Liver (tissue), 8 donors: ENCODE measurements at regions not wholly inside any gene's neighbourhood (a gene's known extent, or its start where the extent isn't known, plus 50 kb on each side); places are given as distances from the start of the nearest gene placed in this dataset.

ENCODE experiments used
- DNase-seq: peaks from one replicate; pipeline ENCODE4 v3.0.0-alpha.2; 2017; ENCODE audit warnings: low spot score
- H3K27ac ChIP-seq, 2 donors: one replicate each; pipeline ENCODE4 v1.7.0; 2013; ENCODE audit warnings: inconsistent platforms in 2 of 2, low read length in 2 of 2, control low read depth in 1 of 2, low read depth in 1 of 2, mild to moderate bottlenecking in 1 of 2
- H3K27me3 ChIP-seq, 4 donors: one replicate each; pipeline versions ENCODE4 v1.6.1 to v1.7.0; 2013; ENCODE audit warnings: low read length in 3 of 4, inconsistent platforms in 1 of 4, mild to moderate bottlenecking in 1 of 4, moderate library complexity in 1 of 4; ENCODE audit not compliant: control insufficient read depth in 4 of 4, insufficient read depth in 4 of 4
- H3K36me3 ChIP-seq, 4 donors: one replicate each; pipeline versions ENCODE4 v1.6.1 to v1.7.0; 2013; ENCODE audit warnings: low read length in 3 of 4, mild to moderate bottlenecking in 3 of 4, low read depth in 1 of 4, moderate library complexity in 1 of 4; ENCODE audit not compliant: control insufficient read depth in 4 of 4, insufficient read depth in 3 of 4
- H3K4me1 ChIP-seq, 4 donors: one replicate each; pipeline versions ENCODE4 v1.6.1 to v1.7.0; 2013; ENCODE audit warnings: low read length in 3 of 4, mild to moderate bottlenecking in 3 of 4, moderate library complexity in 1 of 4; ENCODE audit not compliant: control insufficient read depth in 4 of 4, insufficient read depth in 4 of 4
- H3K4me3 ChIP-seq, 3 donors: one replicate each; pipeline versions ENCODE4 v1.6.1 to v1.7.0; 2013; ENCODE audit warnings: low read length in 3 of 3, control low read depth in 1 of 3, low read depth in 1 of 3, mild to moderate bottlenecking in 1 of 3
- H3K9ac ChIP-seq, 2 donors: one replicate each; pipeline ENCODE4 v1.7.0; 2013; ENCODE audit warnings: low read length in 2 of 2, mild to moderate bottlenecking in 2 of 2, moderate library complexity in 2 of 2, control low read depth in 1 of 2, low read depth in 1 of 2
- H3K9me3 ChIP-seq, 4 donors: one replicate each; pipeline versions ENCODE4 v1.6.1 to v1.7.0; 2013; ENCODE audit warnings: low read length in 3 of 4; ENCODE audit not compliant: control insufficient read depth in 4 of 4
- ATF3 ChIP-seq: IDR thresholded peaks from 2 replicates; pipeline ENCODE4 v1.6.1; 2016; ENCODE audit warnings: antibody characterized with exemption
- CTCF ChIP-seq: fragments of 150-350 bp; IDR thresholded peaks from 2 replicates; pipeline ENCODE4 v1.5.1; 2017; ENCODE audit warnings: improper control_type of control experiment, low read depth, low read length; ENCODE audit not compliant: missing input control
- EGR1 ChIP-seq, 2 donors: IDR thresholded peaks; 2 replicates each; pipeline ENCODE4 v1.6.1; 2016 to 2018; ENCODE audit warnings: antibody characterized with exemption in 2 of 2, low read depth in 2 of 2
- FOXA1 ChIP-seq: IDR thresholded peaks from 2 replicates; pipeline ENCODE4 v1.6.1; 2016; ENCODE audit warnings: antibody characterized with exemption
- FOXA2 ChIP-seq: IDR thresholded peaks from 2 replicates; pipeline ENCODE4 v1.6.1; 2016; ENCODE audit warnings: antibody characterized with exemption
- GABPA ChIP-seq, 2 donors: IDR thresholded peaks in 1 of 2; conservative IDR thresholded peaks in 1 of 2; 2 replicates each; pipeline ENCODE4 v1.6.1; 2016; ENCODE audit warnings: antibody characterized with exemption in 2 of 2, mild to moderate bottlenecking in 1 of 2, moderate library complexity in 1 of 2
- HNF4A ChIP-seq, 2 donors: conservative IDR thresholded peaks; 2 replicates each; pipeline ENCODE4 v1.6.1; 2016; ENCODE audit warnings: antibody characterized with exemption in 2 of 2, mild to moderate bottlenecking in 2 of 2
- HNF4G ChIP-seq: IDR thresholded peaks from 2 replicates; pipeline ENCODE4 v1.6.1; 2016; ENCODE audit warnings: antibody characterized with exemption
- JUND ChIP-seq, 2 donors: IDR thresholded peaks; 2 replicates each; pipeline ENCODE4 v1.6.1; 2016; ENCODE audit warnings: antibody characterized with exemption in 2 of 2
- MAX ChIP-seq: IDR thresholded peaks from 2 replicates; pipeline ENCODE4 v1.6.1; 2016; ENCODE audit warnings: antibody characterized with exemption
- NR2F2 ChIP-seq: IDR thresholded peaks from 2 replicates; pipeline ENCODE4 v1.6.1; 2016; ENCODE audit warnings: antibody characterized with exemption
- RAD21 ChIP-seq, 2 donors: IDR thresholded peaks; 2 replicates each; pipeline ENCODE4 v1.6.1; 2016; ENCODE audit warnings: antibody characterized with exemption in 2 of 2, mild to moderate bottlenecking in 2 of 2
- REST ChIP-seq: IDR thresholded peaks from 2 replicates; pipeline ENCODE4 v1.6.1; 2016; ENCODE audit warnings: antibody characterized with exemption, mild to moderate bottlenecking
- RXRA ChIP-seq, 2 donors: IDR thresholded peaks; 2 replicates each; pipeline ENCODE4 v1.6.1; 2017 to 2018; ENCODE audit warnings: antibody characterized with exemption in 2 of 2, mild to moderate bottlenecking in 1 of 2
- SP1 ChIP-seq: IDR thresholded peaks from 2 replicates; pipeline ENCODE4 v1.6.1; 2018; ENCODE audit warnings: antibody characterized with exemption, mild to moderate bottlenecking
- TAF1 ChIP-seq: conservative IDR thresholded peaks from 2 replicates; pipeline ENCODE4 v1.6.1; 2016; ENCODE audit warnings: antibody characterized with exemption, mild to moderate bottlenecking
- YY1 ChIP-seq: IDR thresholded peaks from 2 replicates; pipeline ENCODE4 v1.6.1; 2016; ENCODE audit warnings: antibody characterized with exemption, mild to moderate bottlenecking
- ZBTB33 ChIP-seq: IDR thresholded peaks from 2 replicates; pipeline ENCODE4 v1.6.1; 2016; ENCODE audit warnings: antibody characterized with exemption
- WGBS: extraction: QIAGEN DNeasy Blood & Tissue Kit; methylation state at CpG from one replicate; pipeline ENCODE4 v1.1.7; 2013; 5-methylcytosine and 5-hydroxymethylcytosine counted together
- donor health status: healthy.
- donor health status: healthy.
- donor health status: healthy.
- donor health status: healthy.
- donor health status: healthy.

- TF ChIP-seq MAX (no peak), FOXA2 (no peak), RAD21 (IDR thresholded peaks at IDR 0.05) (no peak), NR2F2 (no peak), HNF4G (no peak), EGR1 (IDR thresholded peaks at IDR 0.05; ENCODE audit: low read depth in 2 of 2) (no peak), SP1 (no peak), ZBTB33 (no peak), REST (no peak), GABPA (IDR thresholded peaks at IDR 0.05 in 1 of 2, conservative IDR thresholded peaks at IDR 0.05 in 1 of 2) (no peak), FOXA1 (no peak)
- H3K9me3 ChIP-seq: no peaks in the 10 kb centered on the region
- no peaks in the 10 kb centered on the region for H3K36me3 ChIP-seq
- H3K4me3 ChIP-seq: no peak overlapping the region
- 42% methylated on average over 7 of the region's 7 CpGs for WGBS
- no peak overlapping the region for H3K9ac ChIP-seq
- no peaks in the 10 kb centered on the region for H3K4me1 ChIP-seq
- no peak for DNase-seq
- no peaks in the 10 kb centered on the region for H3K27me3 ChIP-seq
- H3K27ac ChIP-seq: no peak overlapping the region
Observed at GRCh38 chr21:17053321-17053720, 459.5 kb upstream of the CXADR start.

GRCh38 chr21:17059936-17060335 lies 452.9 kb upstream of the CXADR start:
- H3K4me1 ChIP-seq: no peaks in the 10 kb centered on the region
- no peaks in the 10 kb centered on the region for H3K27me3 ChIP-seq
- H3K9me3 ChIP-seq: no peaks in the 10 kb centered on the region
- H3K36me3 ChIP-seq: no peaks in the 10 kb centered on the region
- TF ChIP-seq GABPA (IDR thresholded peaks at IDR 0.05 in 1 of 2, conservative IDR thresholded peaks at IDR 0.05 in 1 of 2): no peak
- no peak for TF ChIP-seq ATF3
- no peak for TF ChIP-seq CTCF
- no peak for TF ChIP-seq FOXA2
- TF ChIP-seq JUND (IDR thresholded peaks at IDR 0.05): no peak
- TF ChIP-seq RXRA (IDR thresholded peaks at IDR 0.05): no peak
- TF ChIP-seq TAF1: no peak
- no peak for TF ChIP-seq REST
- no peak for TF ChIP-seq HNF4A (conservative IDR thresholded peaks at IDR 0.05)
- TF ChIP-seq NR2F2: no peak
- no peak for TF ChIP-seq ZBTB33
- TF ChIP-seq FOXA1: no peak
- TF ChIP-seq YY1: no peak
- no peak for TF ChIP-seq EGR1 (IDR thresholded peaks at IDR 0.05; ENCODE audit: low read depth in 2 of 2)
- no peak for TF ChIP-seq MAX
- TF ChIP-seq RAD21 (IDR thresholded peaks at IDR 0.05): no peak
- no peak for DNase-seq
- no peak overlapping the region for H3K4me3 ChIP-seq
- WGBS: 51% methylated on average over 1 of the region's 1 CpG
- H3K9ac ChIP-seq: no peak overlapping the region
- no peak overlapping the region for H3K27ac ChIP-seq
